HEK293T (cell line): ENCODE measurements at regions not wholly inside any gene's neighbourhood (a gene's known extent, or its start where the extent isn't known, plus 50 kb on each side); places are given as distances from the start of the nearest gene placed in this dataset.

ENCODE experiments used
- ARNT ChIP-seq: fragments of 450-650 bp; IDR thresholded peaks from 2 replicates; pipeline ENCODE4 v1.6.1; 2017; ENCODE audit warnings: mild to moderate bottlenecking
- BHLHE40 ChIP-seq: fragments of 450-650 bp; IDR thresholded peaks from 2 replicates; pipeline ENCODE4 v1.6.1; 2016; ENCODE audit warnings: mild to moderate bottlenecking, moderate library complexity, borderline replicate concordance
- ELF4 ChIP-seq: fragments of 450-650 bp; IDR thresholded peaks from 2 replicates; pipeline ENCODE4 v1.6.1; 2017; ENCODE audit warnings: antibody characterized with exemption
- FOXA1 ChIP-seq: fragments of 450-650 bp; IDR thresholded peaks from 2 replicates; pipeline ENCODE4 v1.6.1; 2016; ENCODE audit warnings: mild to moderate bottlenecking
- FOXK2 ChIP-seq: fragments of 450-650 bp; IDR thresholded peaks from 2 replicates; pipeline ENCODE4 v1.6.1; 2016; ENCODE audit warnings: mild to moderate bottlenecking
- FOXM1 ChIP-seq: fragments of 450-650 bp; IDR thresholded peaks from 2 replicates; pipeline ENCODE4 v1.6.1; 2017; ENCODE audit warnings: mild to moderate bottlenecking, borderline replicate concordance
- HDGF ChIP-seq: fragments of 450-650 bp; IDR thresholded peaks from 2 replicates; pipeline ENCODE4 v1.6.1; 2017; ENCODE audit warnings: antibody characterized with exemption, borderline replicate concordance
- L3MBTL2 ChIP-seq: fragments of 450-650 bp; conservative IDR thresholded peaks from 2 replicates; pipeline ENCODE4 v1.6.1; 2016; ENCODE audit warnings: mild to moderate bottlenecking
- LEF1 ChIP-seq: fragments of 450-650 bp; IDR thresholded peaks from 2 replicates; pipeline ENCODE4 v1.6.1; 2017; ENCODE audit warnings: mild to moderate bottlenecking, borderline replicate concordance
- NFRKB ChIP-seq: fragments of 450-650 bp; IDR thresholded peaks from 2 replicates; pipeline ENCODE4 v1.6.1; 2016; ENCODE audit warnings: mild to moderate bottlenecking, moderate library complexity
- PKNOX1 ChIP-seq: fragments of 450-650 bp; IDR thresholded peaks from 2 replicates; pipeline ENCODE4 v1.6.1; 2016
- SP1 ChIP-seq: fragments of 450-650 bp; IDR thresholded peaks from 2 replicates; pipeline ENCODE4 v1.6.1; 2017
- SUZ12 ChIP-seq: fragments of 450-650 bp; IDR thresholded peaks from 2 replicates; pipeline ENCODE4 v1.6.1; 2016; ENCODE audit warnings: mild to moderate bottlenecking
- TARDBP ChIP-seq: fragments of 450-650 bp; IDR thresholded peaks from 2 replicates; pipeline ENCODE4 v1.6.1; 2016

- TF ChIP-seq ELF4 (no peak), SUZ12 (no peak), LEF1 (no peak), HDGF (no peak), SP1 (no peak), FOXM1 (no peak), NFRKB (no peak), FOXK2 (no peak), L3MBTL2 (no peak), TARDBP (no peak), FOXA1 (no peak), BHLHE40 (no peak), PKNOX1 (no peak), ARNT (no peak)
Observed at GRCh38 chr1:95386371-95386770, 152.4 kb downstream of the RWDD3 start.
